ENCODE measurements at regions not wholly inside any gene's neighbourhood (a gene's known extent, or its start where the extent isn't known, plus 50 kb on each side); places are given as distances from the start of the nearest gene placed in this dataset.
"Not testable (repeated sequence)": the region's sequence is repeated elsewhere in the genome, so short reads cannot be mapped to it uniquely, and the experiment has no call there.

DNA sequence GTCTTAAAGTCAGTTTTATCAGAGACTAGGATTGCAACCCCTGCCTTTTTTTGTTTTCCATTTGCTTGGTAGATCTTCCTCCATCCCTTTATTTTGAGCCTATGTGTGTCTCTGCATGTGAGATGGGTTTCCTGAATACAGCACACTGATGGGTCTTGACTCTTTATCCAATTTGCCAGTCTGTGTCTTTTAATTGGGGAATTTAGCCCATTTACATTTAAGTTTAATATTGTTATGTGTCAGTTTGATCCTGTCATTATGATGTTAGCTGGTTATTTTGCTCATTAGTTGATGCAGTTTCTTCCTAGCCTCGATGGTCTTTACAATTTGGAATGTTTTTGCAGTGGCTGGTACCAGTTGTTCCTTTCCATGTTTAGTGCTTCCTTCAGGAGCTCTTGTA, 93.3 kb upstream of the GALNT18 start:
- not testable (repeated sequence) for DNase-seq

GRCh38 chr11:11710556-11710955, 88.8 kb upstream of the GALNT18 start:
- DNase-seq, result no peak

GRCh38 chr11:11709447-11710239, 87.8 kb upstream of the GALNT18 start:
- DNase-seq, result no peak

DNA sequence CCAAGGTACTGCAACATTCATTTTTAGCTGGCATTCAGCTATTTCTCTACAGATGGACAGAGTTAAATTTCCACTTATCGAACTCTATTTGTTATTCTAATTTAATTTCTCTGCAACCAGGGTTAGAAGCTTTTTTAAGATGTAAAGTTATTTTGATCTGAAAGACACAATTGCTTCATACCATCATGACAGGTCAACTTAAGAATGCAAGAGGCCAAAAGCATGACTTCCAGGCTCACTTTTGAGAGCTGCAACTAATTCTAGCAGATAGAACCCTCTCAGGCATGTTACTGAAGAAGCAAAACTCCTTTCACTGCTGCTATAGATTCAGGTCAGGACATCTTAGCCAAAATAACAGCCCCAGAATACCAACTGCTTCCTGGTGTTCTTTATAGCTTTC, 86.5 kb upstream of the GALNT18 start:
- no peak for DNase-seq

GRCh38 chr11:11706028-11706427, 84.2 kb upstream of the GALNT18 start:
- DNase-seq, result peak; percentile 16

- peak; percentile 68 for DNase-seq
Measured at GRCh38 chr11:11703885-11704284, 82.1 kb upstream of the GALNT18 start.

DNA sequence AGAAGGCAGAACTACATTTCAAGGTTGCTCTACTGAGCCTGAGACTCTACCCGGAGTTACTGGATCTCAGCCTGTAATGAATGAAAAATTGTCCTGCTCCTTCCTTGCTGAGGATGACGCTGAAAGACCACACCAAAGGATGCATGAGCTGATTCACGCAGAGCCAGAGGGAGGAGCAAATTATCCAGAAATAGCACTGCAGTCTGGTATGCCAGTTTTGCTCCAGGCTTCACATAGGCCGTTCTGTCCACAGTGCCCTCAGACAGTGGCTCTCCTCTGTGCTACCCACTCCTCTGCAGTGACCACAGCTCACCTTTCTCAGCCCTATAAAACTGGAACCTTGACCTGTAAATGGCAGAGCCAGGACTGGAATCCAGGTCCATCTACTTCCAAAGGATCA, 79.3 kb upstream of the GALNT18 start:
- no peak for DNase-seq

DNA sequence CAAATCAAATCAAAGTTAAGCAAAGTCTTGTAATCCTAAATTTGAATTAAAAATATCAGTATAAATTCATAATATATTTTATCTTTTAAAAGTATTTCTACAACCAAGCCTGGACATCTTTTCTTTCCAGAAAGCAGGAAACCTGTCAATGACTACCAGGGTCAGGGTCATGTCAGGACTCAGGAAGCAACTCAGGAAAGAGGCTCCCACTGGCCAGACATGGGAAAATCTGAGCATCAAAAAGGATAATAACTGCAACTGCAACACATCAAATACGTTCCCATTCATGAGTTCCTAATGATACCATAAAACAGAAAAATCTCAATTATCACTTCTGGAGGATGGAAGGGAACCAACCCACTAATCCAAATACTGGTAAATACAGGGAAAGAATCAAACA, 76.0 kb upstream of the GALNT18 start:
- no peak for DNase-seq

DNA sequence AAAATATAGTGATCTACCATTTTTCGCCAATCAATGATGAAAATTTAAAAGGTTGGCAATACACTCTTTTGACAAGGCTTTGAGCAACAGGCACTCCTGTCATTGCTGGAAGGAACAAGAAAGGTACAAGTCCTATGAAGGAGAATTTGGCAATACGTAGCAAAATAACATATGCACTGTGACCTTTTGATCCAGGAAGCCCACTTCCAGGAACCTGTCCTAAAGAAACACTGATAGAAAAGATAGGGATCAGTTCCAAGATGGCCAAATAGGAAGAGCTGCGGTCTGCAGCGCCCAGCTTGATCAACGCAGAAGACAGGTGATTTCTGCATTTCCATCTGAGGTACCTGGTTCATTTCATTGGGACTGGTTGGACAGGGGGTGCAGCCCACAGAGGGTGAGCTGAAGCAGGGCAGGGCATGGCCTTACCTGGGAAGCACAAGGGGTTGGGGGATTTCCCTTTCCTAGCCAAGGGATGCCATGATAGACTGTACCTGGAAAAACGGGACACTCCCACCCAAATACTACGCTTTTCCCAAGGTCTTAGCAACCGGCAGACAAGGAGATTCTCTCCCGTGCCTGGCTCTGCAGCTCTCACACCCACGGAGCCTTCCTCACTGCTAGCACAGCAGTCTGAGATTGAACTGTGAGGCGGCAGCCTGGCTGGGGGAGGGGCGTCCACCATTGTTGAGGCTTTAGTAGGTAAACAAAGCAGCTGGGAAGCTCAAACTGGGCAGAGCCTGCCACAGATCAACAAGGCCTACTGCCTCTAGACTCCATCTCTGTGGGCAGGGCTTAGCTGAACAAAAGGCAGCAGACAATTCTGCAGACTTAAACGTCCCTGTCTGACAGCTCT, 69.7 kb upstream of the GALNT18 start:
- peak; percentile 86 for DNase-seq

- DNase-seq, result no peak
Measured at GRCh38 chr11:11681536-11681935, 59.7 kb upstream of the GALNT18 start.

DNA sequence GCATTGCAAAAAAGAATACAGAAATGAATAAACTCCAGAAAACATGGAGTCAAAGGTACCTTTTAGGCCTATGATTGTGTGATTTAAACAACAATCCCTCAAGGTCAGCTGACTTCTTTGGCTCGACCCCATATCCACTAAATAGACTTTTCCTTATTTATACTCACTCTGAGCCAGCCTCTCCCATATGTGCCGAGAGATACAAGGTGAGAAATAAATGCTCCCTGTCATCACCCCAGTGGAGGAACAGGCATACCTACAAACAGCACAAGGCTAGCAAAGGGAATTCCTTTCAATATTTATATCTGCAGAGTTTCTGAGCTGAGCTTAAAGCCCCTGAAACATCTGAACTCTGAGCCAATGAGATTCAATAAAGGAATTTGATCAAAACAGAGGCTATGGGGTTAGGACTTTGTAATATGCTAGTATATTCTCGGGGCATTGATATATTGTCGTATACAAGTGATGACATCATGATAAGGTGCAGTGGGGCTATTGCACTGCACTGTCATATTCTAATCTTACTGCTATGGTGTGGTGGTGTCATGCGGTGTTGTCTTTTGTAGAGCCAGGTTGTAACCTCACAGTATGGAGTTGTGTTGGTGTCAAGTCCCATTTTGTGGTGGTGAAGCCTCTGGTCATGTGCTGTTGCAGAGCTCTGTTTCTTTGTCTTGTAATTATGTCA, 56.0 kb upstream of the GALNT18 start:
- no peak for DNase-seq

DNA sequence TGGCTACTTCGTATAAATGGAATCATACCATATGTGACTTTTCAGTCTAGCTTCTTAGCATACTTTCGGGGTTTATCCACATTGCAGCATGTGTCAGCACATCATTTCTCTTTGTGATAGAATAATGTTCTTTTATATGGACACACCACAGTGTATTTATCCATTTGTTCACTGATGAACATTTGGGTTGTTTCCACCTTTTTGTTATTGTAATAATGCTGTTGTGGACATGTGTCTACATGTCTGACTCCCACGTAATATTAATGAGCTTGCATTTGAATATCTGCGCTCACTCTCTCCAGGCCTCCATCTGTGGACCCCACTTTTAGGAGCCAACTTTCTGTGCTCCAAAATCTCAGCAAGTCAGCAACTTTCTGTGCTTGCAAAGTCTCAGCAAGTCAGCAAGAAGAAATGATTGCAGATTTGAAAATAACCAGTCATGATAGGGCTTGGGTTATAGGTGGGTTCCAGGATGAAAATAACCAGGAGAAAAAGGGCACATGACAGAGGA, 53.9 kb upstream of the GALNT18 start:
- no peak for DNase-seq

DNA sequence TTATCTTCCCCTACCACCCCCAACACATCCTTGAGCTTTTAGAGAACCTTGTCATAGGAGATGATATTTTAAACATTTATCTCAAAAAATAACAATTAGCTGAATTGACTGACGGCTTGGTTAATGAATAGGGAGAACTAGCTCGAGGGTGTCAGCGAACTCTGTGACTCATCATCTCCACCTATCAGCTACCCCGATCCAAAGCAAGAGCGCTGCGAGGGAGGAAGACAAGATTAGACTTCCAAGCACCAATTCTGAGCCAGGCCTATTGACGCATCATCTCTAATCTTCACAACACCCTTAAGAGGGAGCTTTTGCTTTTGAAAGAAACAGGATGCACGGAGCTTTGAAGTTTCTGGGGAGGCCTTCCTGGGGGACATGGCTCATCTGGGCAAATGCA, 51.0 kb upstream of the GALNT18 start:
- no peak for DNase-seq

DNA sequence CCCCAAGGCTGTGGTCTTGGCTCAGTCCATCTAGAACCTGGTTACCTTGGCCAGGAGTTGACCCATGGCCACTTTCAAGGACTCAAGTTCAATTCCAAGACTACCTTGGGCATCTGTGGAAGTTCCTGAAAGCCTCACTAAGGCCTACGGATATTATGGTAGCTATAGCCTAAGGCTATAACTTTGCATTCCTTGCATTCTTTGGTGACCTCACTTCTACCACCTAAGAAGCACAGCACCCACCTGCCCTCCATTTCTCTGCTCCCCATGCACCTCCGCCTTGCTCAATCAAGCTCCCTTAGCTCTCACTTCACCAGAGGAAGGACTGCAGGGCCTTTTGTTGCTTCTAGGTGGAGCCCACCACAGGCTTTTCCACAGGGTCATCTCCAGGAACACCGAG, 50.3 kb upstream of the GALNT18 start:
- DNase-seq, result no peak

Data from NCI-H345 (cell line).